H9 (cell line): ENCODE measurements at regions not wholly inside any gene's neighbourhood (a gene's known extent, or its start where the extent isn't known, plus 50 kb on each side); places are given as distances from the start of the nearest gene placed in this dataset.
"Not testable (repeated sequence)": the region's sequence is repeated elsewhere in the genome, so short reads cannot be mapped to it uniquely, and the experiment has no call there.

Source experiments
- DNase-seq: peaks from one replicate; pipeline ENCODE4 v3.0.0-alpha.2; 2017
- H2AFZ ChIP-seq: one replicate; pipeline ENCODE4 v1.6.1; 2013; ENCODE audit warnings: mild to moderate bottlenecking, low read length, control low read depth, moderate library complexity
- H2AK5ac ChIP-seq: 2 replicates; pipeline ENCODE4 v1.6.1; 2013; ENCODE audit warnings: low read length, control low read depth, mixed read lengths; ENCODE audit not compliant: insufficient read length
- H2BK120ac ChIP-seq: one replicate; pipeline ENCODE4 v1.6.1; 2013; ENCODE audit warnings: low read depth, mild to moderate bottlenecking, low read length, control low read depth, inconsistent platforms; ENCODE audit not compliant: poor library complexity, severe bottlenecking
- H2BK12ac ChIP-seq: 2 replicates; pipeline ENCODE4 v1.6.1; 2013; ENCODE audit warnings: low read length, control low read depth, mixed read lengths, low read depth; ENCODE audit not compliant: insufficient read length
- H2BK15ac ChIP-seq: 2 replicates; pipeline ENCODE4 v1.6.1; 2013; ENCODE audit warnings: low read depth, low read length, control low read depth
- H2BK20ac ChIP-seq: one replicate; pipeline ENCODE4 v1.6.1; 2013; ENCODE audit warnings: low read depth, mild to moderate bottlenecking, low read length, control low read depth, inconsistent platforms; ENCODE audit not compliant: poor library complexity, severe bottlenecking
- H2BK5ac ChIP-seq: 2 replicates; pipeline ENCODE4 v1.6.1; 2013; ENCODE audit warnings: low read length, control low read depth, mixed read lengths; ENCODE audit not compliant: insufficient read length
- H3K14ac ChIP-seq: 2 replicates; pipeline ENCODE4 v1.6.1; 2013; ENCODE audit warnings: low read length, control low read depth; ENCODE audit not compliant: insufficient read depth
- H3K18ac ChIP-seq: 2 replicates; pipeline ENCODE4 v1.6.1; 2013; ENCODE audit warnings: low read depth, mild to moderate bottlenecking, mixed read lengths, low read length, control low read depth; ENCODE audit not compliant: insufficient read length
- H3K23ac ChIP-seq: 2 replicates; pipeline ENCODE4 v1.6.1; 2013; ENCODE audit warnings: low read length, control low read depth, mixed read lengths, low read depth; ENCODE audit not compliant: insufficient read length
- H3K23me2 ChIP-seq: 2 replicates; pipeline ENCODE4 v1.6.1; 2013; ENCODE audit warnings: low read depth, mild to moderate bottlenecking, mixed read lengths, low read length, control low read depth; ENCODE audit not compliant: insufficient read length, poor library complexity, severe bottlenecking
- H3K27ac ChIP-seq: 2 replicates; pipeline ENCODE4 v1.5.1; 2013; ENCODE audit warnings: low read length, control low read depth, mixed read lengths, low read depth; ENCODE audit not compliant: insufficient read length
- H3K27me3 ChIP-seq: 2 replicates; pipeline ENCODE4 v1.6.1; 2013; ENCODE audit warnings: low read length, control low read depth, inconsistent platforms; ENCODE audit not compliant: insufficient read depth
- H3K4ac ChIP-seq: 2 replicates; pipeline ENCODE4 v1.6.1; 2013; ENCODE audit warnings: low read depth, mild to moderate bottlenecking, control low read depth, inconsistent platforms, low read length, moderate library complexity
- H3K4me1 ChIP-seq: 2 replicates; pipeline ENCODE4 v1.6.1; 2013; ENCODE audit warnings: low read length, control low read depth, inconsistent platforms; ENCODE audit not compliant: insufficient read depth
- H3K4me2 ChIP-seq: 2 replicates; pipeline ENCODE4 v1.6.1; 2013; ENCODE audit warnings: low read length, control low read depth, mixed read lengths; ENCODE audit not compliant: insufficient read length, insufficient read depth
- H3K56ac ChIP-seq: 2 replicates; pipeline ENCODE4 v1.6.1; 2013; ENCODE audit warnings: low read depth, mild to moderate bottlenecking, mixed read lengths, low read length, control low read depth; ENCODE audit not compliant: insufficient read length
- H3K79me1 ChIP-seq: 2 replicates; pipeline ENCODE4 v1.6.1; 2013; ENCODE audit warnings: low read depth, mild to moderate bottlenecking, moderate library complexity, low read length, control low read depth, inconsistent platforms; ENCODE audit not compliant: insufficient read depth, poor library complexity, severe bottlenecking
- H3K79me2 ChIP-seq: 2 replicates; pipeline ENCODE4 v1.6.1; 2013; ENCODE audit warnings: low read length, control low read depth, inconsistent platforms; ENCODE audit not compliant: insufficient read depth
- H3K9ac ChIP-seq: 2 replicates; pipeline ENCODE4 v1.6.1; 2013; ENCODE audit warnings: low read length, control low read depth, mixed read lengths; ENCODE audit not compliant: insufficient read length; ENCODE audit errors: extremely low read depth
- H3K9me3 ChIP-seq: one replicate; pipeline ENCODE4 v1.6.1; 2013; ENCODE audit warnings: low read depth, low read length, inconsistent platforms; ENCODE audit not compliant: control insufficient read depth
- H3T11ph ChIP-seq: one replicate; pipeline ENCODE4 v1.6.1; 2013; ENCODE audit warnings: mild to moderate bottlenecking, low read length, control low read depth, inconsistent platforms
- H4K20me1 ChIP-seq: one replicate; pipeline ENCODE4 v1.6.1; 2013; ENCODE audit not compliant: control insufficient read depth, insufficient read length, insufficient read depth
- H4K5ac ChIP-seq: 2 replicates; pipeline ENCODE4 v1.6.1; 2013; ENCODE audit warnings: low read depth, mild to moderate bottlenecking, mixed read lengths, low read length, control low read depth; ENCODE audit not compliant: insufficient read length
- H4K8ac ChIP-seq: replicated peaks from 2 replicates; pipeline ENCODE4 v1.6.1; 2013; ENCODE audit warnings: low read length, control low read depth, mixed read lengths, low read depth; ENCODE audit not compliant: insufficient read length
- H4K91ac ChIP-seq: 2 replicates; pipeline ENCODE4 v1.6.1; 2013; ENCODE audit warnings: low read depth, mild to moderate bottlenecking, moderate library complexity, mixed read lengths, low read length, control low read depth; ENCODE audit not compliant: insufficient read length
- H3K27ac Mint-ChIP-seq, 3 experiments: 2 replicates in 2 of 3; 3 replicates in 1 of 3; pipeline ENCODE4 v1.8.0; 2020 to 2021; ENCODE audit warnings: mixed read lengths in 3 of 3, mild to moderate bottlenecking in 1 of 3, moderate library complexity in 1 of 3
- H3K27me3 Mint-ChIP-seq: 2 replicates; pipeline ENCODE4 v1.8.0; 2021; ENCODE audit warnings: low read depth, mild to moderate bottlenecking, moderate library complexity, mixed read lengths
- H3K36me3 Mint-ChIP-seq, 3 experiments: 2 replicates in 2 of 3; 3 replicates in 1 of 3; pipeline ENCODE4 v1.8.0; 2020 to 2021; ENCODE audit warnings: low read depth in 3 of 3, mixed read lengths in 3 of 3; ENCODE audit not compliant: insufficient read depth in 1 of 3
- H3K4me1 Mint-ChIP-seq, 2 experiments: 2 replicates each; pipeline ENCODE4 v1.8.0; 2020; ENCODE audit warnings: mixed read lengths in 2 of 2
- H3K4me3 Mint-ChIP-seq, 2 experiments: 2 replicates in 1 of 2; 3 replicates in 1 of 2; pipeline ENCODE4 v1.8.0; 2020 to 2021; ENCODE audit warnings: mild to moderate bottlenecking in 2 of 2, mixed read lengths in 2 of 2, moderate library complexity in 1 of 2
- H3K9me3 Mint-ChIP-seq, 2 experiments: 2 replicates in 1 of 2; 3 replicates in 1 of 2; pipeline ENCODE4 v1.8.0; 2020; ENCODE audit warnings: mild to moderate bottlenecking in 2 of 2, mixed read lengths in 2 of 2, moderate library complexity in 1 of 2
- CTCF ChIP-seq: fragments of 200-600 bp; sonication (generic); conservative IDR thresholded peaks from 3 replicates; pipeline ENCODE4 v1.8.0; 2021; ENCODE audit warnings: antibody characterized with exemption, mild to moderate bottlenecking
- WGBS: extraction: QIAGEN DNeasy Blood & Tissue Kit; methylation state at CpG from one replicate; pipeline ENCODE4 v1.1.7; 2013; ENCODE audit warnings: missing lambda C conversion rate, low lambda C conversion rate, mixed read lengths; ENCODE audit not compliant: insufficient read length; ENCODE audit errors: extremely low coverage; 5-methylcytosine and 5-hydroxymethylcytosine counted together

- TF ChIP-seq CTCF: no peak
- Histone ChIP-seq H3K4me2 (no peak overlapping the region), H3K27ac (no peak overlapping the region), H3K56ac (no peak overlapping the region), H3K27me3 (no peaks in the 10 kb centered on the region; the same call in 1 of the 2 replicates), H4K5ac (no peak overlapping the region), H3K14ac (no peak overlapping the region), H4K20me1 (no peaks in the 10 kb centered on the region), H2BK12ac (no peak overlapping the region), H3K9ac (no peak overlapping the region), H3K4me1 (no peaks in the 10 kb centered on the region), H3K79me2 (no peaks in the 10 kb centered on the region), H3K4ac (no peak overlapping the region), H3K9me3 (no peaks in the 10 kb centered on the region), H4K91ac (no peak overlapping the region), H3K79me1 (no peaks in the 10 kb centered on the region), H2BK20ac (no peak overlapping the region), H2AK5ac (no peak overlapping the region), H3T11ph (no peak overlapping the region), H3K23me2 (no peaks in the 10 kb centered on the region), H4K8ac (no peak overlapping the region), H2BK120ac (no peak overlapping the region), H2BK15ac (no peak overlapping the region), H2AFZ (no peak overlapping the region), H3K23ac (no peak overlapping the region), H3K18ac (no peak overlapping the region), H2BK5ac (no peak overlapping the region)
- no CpG with 5 or more reads among the region's 6 CpGs for WGBS
- no peak overlapping the region for H3K4me3 Mint-ChIP-seq
- no peak for DNase-seq
- no peaks in the 10 kb centered on the region for H3K4me1 Mint-ChIP-seq
- H3K27ac Mint-ChIP-seq: no peak overlapping the region
- H3K36me3 Mint-ChIP-seq: peaks cover 0 to 4% (median 4%) of the 10 kb centered on the region in 3 experiments; a peak in 5 of 7 replicates
- peaks cover 10% of the 10 kb centered on the region for H3K27me3 Mint-ChIP-seq
- H3K9me3 Mint-ChIP-seq: peaks cover 58 to 71% of the 10 kb centered on the region in 2 experiments
Measured at GRCh38 chrX:68953331-68953730, 124.5 kb downstream of the EFNB1 start.

GRCh38 chrX:68951942-68952619, 123.3 kb downstream of the EFNB1 start:
- not testable (repeated sequence) for H3T11ph ChIP-seq, H3K14ac ChIP-seq, H2BK5ac ChIP-seq, H2BK20ac ChIP-seq, H4K20me1 ChIP-seq, H3K18ac ChIP-seq, H2AFZ ChIP-seq, H3K23ac ChIP-seq, H3K27ac Mint-ChIP-seq, H3K23me2 ChIP-seq, H3K4me2 ChIP-seq, H2BK12ac ChIP-seq, H3K9me3 ChIP-seq, H3K27ac ChIP-seq, DNase-seq, H4K8ac ChIP-seq, H3K4me3 Mint-ChIP-seq, H4K91ac ChIP-seq, H3K27me3 ChIP-seq, H3K4me1 Mint-ChIP-seq, H2BK120ac ChIP-seq, H4K5ac ChIP-seq, H3K79me1 ChIP-seq, H3K36me3 Mint-ChIP-seq, H3K4me1 ChIP-seq, H3K56ac ChIP-seq, H2AK5ac ChIP-seq, H3K4ac ChIP-seq, H3K9ac ChIP-seq, H2BK15ac ChIP-seq, H3K79me2 ChIP-seq
- WGBS: no CpG with 5 or more reads among the region's 32 CpGs
- Mint-ChIP-seq H3K9me3 (peaks cover 59 to 78% of the 10 kb centered on the region in 2 experiments), H3K27me3 (peaks cover 10% of the 10 kb centered on the region)
